Left colon (tissue), 2 donors: ENCODE measurements at regions not wholly inside any gene's neighbourhood (a gene's known extent, or its start where the extent isn't known, plus 50 kb on each side); places are given as distances from the start of the nearest gene placed in this dataset.
"Not testable (repeated sequence)": the region's sequence is repeated elsewhere in the genome, so short reads cannot be mapped to it uniquely, and the experiment has no call there.

Experiments used
- ATAC-seq: fragments of 200-7000 bp; cut with Tn5 transposase; one replicate; pipeline ENCODE4 v1.9.1; 2020; ENCODE audit warnings: mild to moderate bottlenecking, moderate library complexity
- DNase-seq, 2 donors: peaks; one replicate each; pipeline ENCODE4 v3.0.0-alpha.2; 2020
- intact Hi-C, 2 donors: fragments of 100-400 bp; cut with DNase I in 1 of 2; cut with micrococcal nuclease in 1 of 2; formaldehyde crosslinking; loops; one replicate each; pipeline versions ENCODE4 v1.11.2 to v1.14.0; 2022; cut with DNase I, micrococcal nuclease
- donor health status: DM: no; HTN: no; CAD: no.
- donor health status: DM: yes; HTN: yes; CAD: no.

GRCh38 chr18:10332452-10332851 is 122.0 kb upstream of the APCDD1 start:
- intact Hi-C loops, result no loop called here
- ATAC-seq (no peak), DNase-seq (no peak)

GRCh38 chr18:10336749-10337350 is 117.6 kb upstream of the APCDD1 start:
- intact Hi-C loops, result no loop called here
- no peak for DNase-seq
- no peak for ATAC-seq

DNA sequence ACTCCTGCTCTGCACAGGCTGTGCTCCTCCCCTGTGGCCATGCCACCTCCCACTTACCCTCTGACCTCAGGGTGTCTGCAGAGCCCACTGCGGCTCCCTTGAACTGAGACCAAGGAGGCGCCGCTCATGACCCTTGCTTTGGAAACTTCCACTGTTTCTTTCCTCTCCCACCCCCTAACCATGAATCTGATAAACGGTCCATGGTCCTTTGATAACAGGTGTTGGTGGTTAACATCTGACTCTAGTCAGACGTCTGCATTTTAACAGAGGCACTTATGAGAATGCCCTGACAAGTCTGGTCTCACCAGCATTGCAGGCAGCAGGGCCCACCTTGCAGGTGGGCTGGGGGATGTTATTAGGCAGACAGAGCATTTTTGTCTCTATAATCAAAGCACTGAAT is 113.6 kb upstream of the APCDD1 start:
- intact Hi-C loops, result no loop called here
- ATAC-seq, result no peak

GRCh38 chr18:10343778-10344177 is 110.7 kb upstream of the APCDD1 start:
- DNase-seq (no peak), ATAC-seq (no peak)
- intact Hi-C loops, result no loop called here

More for the DNA sequence above, 113.6 kb upstream of the APCDD1 start:
- no peak for DNase-seq

GRCh38 chr18:10346749-10347415 is 107.6 kb upstream of the APCDD1 start:
- intact Hi-C loops, result no loop called here
- ATAC-seq (no peak), DNase-seq (no peak)

GRCh38 chr18:10349561-10349960 is 104.9 kb upstream of the APCDD1 start:
- ATAC-seq, result no peak
- intact Hi-C loops, result no loop called here
- DNase-seq, result no peak

- no peak for ATAC-seq
- intact Hi-C loops, result no loop called here
- no peak for DNase-seq
Observed at GRCh38 chr18:10350661-10351060, 103.8 kb upstream of the APCDD1 start.

DNA sequence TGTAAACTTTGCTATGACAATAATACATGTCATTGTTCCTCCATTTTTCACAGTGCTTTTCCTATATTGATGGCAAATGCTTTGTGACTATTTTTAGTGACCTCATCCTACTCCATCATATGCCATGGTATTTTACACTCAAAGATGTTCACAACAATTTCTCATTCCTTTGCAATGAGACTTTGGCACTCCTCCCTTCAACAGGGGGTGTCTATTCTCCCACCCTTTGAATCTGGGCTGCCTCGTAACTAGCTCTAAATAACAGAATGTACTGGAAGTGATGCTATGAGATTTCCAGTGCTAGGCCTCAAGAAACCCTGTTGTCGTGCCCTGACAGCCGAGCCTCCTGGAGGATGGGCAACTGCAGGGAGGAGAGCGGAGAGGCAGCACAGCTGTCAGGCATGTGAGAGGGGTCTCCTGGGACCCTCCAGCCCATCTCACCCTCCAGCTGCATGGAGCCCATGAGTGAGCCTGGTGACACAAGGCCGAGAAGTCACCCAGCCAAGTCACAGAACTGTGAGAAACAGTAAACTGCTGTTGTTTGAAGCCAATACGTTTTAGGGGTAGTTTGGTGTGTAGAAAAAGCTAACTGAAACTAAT is 103.1 kb upstream of the APCDD1 start:
- no peak for ATAC-seq
- no peak for DNase-seq
- intact Hi-C loops, result no loop called here

GRCh38 chr18:10351858-10352257 is 102.6 kb upstream of the APCDD1 start:
- intact Hi-C loops, result no loop called here
- DNase-seq (no peak), ATAC-seq (no peak)

GRCh38 chr18:10352671-10353070 is 101.8 kb upstream of the APCDD1 start:
- intact Hi-C loops, result no loop called here
- no peak for ATAC-seq
- DNase-seq, result no peak

DNA sequence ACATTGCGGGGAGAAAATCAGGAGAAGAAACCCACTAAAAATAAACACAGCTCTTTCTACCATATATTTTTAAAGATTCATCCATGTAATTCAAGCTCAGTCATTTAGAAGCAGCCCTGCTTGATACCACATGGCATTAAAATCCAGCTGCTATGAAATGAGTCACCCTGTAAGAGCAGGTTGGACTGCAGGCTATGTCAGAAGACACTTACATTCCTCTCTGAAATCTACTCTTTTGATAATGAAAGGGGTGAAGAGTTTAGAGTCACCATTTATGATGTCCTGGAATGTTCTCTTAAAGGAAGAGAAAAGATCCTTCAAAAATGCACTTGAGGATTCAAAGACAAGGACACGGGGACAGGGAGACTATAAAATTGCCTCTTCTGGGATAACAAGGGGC is 100.6 kb upstream of the APCDD1 start:
- ATAC-seq, result no peak

DNA sequence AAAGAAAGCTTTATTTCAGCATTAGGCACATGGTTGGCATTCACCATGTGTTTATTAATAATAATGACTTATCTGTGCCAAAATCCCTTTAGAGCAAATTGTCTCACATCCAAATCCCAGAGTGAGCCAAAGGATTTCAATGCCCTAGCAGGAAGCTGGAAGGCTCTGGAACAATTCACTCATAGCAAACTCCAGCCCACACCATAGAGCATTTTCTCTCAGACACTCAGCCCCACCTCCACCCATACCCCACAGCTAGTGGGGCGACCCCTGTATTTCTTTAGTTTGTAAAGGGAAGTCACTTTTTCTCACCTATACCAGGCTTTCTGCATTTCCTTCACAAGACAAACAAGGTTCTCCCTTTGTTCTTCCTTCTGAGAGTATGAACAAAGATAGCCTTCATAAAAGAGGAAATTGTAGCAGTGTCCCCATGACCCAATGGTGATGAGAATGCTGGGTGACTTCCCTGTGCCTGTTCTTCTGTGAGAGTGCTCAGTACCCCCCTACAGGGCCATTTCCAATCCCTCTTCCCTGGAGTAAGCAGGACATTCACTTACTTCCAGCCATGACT is 100.1 kb upstream of the APCDD1 start:
- intact Hi-C loops, result no loop called here
- DNase-seq (no peak), ATAC-seq (no peak)

More for the DNA sequence above, 100.6 kb upstream of the APCDD1 start:
- intact Hi-C loops, result no loop called here
- no peak for DNase-seq

DNA sequence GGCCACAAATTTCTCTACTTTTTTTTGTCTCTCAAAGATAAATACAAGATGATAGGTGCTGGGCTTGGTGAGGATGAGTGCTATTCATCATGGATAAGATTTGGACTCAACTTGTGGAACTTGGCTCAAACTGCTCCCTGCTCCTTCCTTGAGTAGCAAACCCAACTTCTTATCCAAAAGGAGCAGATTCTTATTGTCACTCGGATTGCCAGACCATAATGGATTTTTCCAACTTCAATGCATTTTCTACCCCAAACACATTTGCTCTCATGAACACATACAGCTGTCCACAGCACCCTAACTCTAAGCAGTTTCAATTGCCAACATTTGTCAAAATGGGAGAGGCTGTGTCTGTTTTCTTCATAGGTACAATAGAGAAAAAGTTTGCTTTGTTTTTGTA is 99.5 kb upstream of the APCDD1 start:
- DNase-seq, result no peak
- intact Hi-C loops, result no loop called here
- ATAC-seq, result no peak

DNA sequence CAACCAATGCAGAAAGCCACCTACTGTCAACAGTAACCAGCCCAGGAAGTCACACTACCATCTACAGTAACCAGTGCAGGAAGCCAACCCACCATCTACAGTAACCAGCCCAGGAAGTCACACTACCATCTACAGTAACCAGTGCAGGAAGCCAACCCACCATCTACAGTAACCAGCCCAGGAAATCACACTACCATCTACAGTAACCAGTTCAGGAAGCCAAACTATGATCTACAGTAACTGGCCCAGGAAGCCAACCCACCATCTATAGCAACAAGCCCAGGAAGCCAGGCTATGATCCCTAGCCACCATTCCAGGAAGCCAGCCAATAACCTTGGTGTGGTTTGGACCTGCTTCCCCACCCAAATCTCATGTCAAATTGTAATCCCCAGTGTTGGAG is 97.4 kb upstream of the APCDD1 start:
- DNase-seq, intact Hi-C loops, ATAC-seq: not testable (repeated sequence)

DNA sequence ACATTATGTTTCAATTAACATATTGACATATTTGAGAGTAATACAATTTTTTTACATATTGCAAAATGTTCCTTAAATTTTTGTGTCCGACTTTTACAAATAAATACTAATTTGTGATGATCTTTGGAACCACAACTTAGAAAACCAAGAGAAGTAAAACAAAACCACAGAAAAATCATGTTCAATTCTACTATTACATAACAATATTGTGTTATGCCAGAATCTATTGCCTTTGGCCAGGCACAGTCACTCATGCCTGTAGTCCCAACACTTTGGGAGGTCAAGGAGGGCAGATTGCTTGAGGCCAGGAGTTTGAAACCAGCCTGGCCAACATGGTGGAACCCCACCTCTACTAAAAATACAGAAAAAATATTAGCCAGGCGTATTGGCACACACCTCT is 92.8 kb upstream of the APCDD1 start:
- intact Hi-C loops, result no loop called here
- DNase-seq (no peak), ATAC-seq (no peak)

GRCh38 chr18:10365021-10365500 is 89.4 kb upstream of the APCDD1 start:
- intact Hi-C loops, result no loop called here
- DNase-seq, result no peak
- ATAC-seq, result no peak

DNA sequence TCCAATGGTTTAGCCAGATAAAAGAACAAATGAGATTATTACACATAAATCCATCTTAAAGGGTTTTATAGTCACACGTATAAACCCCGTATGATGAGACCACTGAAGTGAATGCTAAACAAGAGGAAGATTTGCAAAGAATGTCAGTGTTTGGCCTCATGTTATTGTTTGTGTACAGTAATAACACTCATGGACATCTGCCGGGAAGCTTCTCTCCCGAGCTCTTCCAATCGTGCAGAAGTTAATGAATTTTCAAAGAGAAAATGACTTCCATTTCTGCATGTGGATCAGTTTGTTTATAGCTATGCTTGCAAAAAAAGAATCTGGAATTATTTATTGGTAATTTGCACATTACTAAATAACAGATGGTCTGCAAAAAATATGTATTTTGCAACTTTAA is 88.5 kb upstream of the APCDD1 start:
- intact Hi-C loops, result no loop called here
- DNase-seq, result no peak
- ATAC-seq, result no peak

- DNase-seq, result no peak
- intact Hi-C loops, result no loop called here
- no peak for ATAC-seq
Observed at GRCh38 chr18:10367836-10368235, 86.6 kb upstream of the APCDD1 start.

- intact Hi-C loops, result no loop called here
- DNase-seq, result no peak
- ATAC-seq, result no peak
Observed at GRCh38 chr18:10368456-10369453, 85.7 kb upstream of the APCDD1 start.
